ENCODE measurements at regions not wholly inside any gene's neighbourhood (a gene's known extent, or its start where the extent isn't known, plus 50 kb on each side); places are given as distances from the start of the nearest gene placed in this dataset.

GRCh38 chr2:17362956-17363355, 155.3 kb downstream of the RAD51AP2 start:
- no peak for TF ChIP-seq EZH2 (optimal IDR thresholded peaks at IDR 0.05; ENCODE audit: low read depth, low read length)
- TF ChIP-seq CTCF (IDR thresholded peaks at IDR 0.05; ENCODE audit: low read length), result no peak
- TF ChIP-seq EZH2phosphoT487 (IDR thresholded peaks at IDR 0.05; ENCODE audit: low read length), result no peak
